ENCODE measurements at regions not wholly inside any gene's neighbourhood (a gene's known extent, or its start where the extent isn't known, plus 50 kb on each side); places are given as distances from the start of the nearest gene placed in this dataset.

GRCh38 chr5:82735160-82735789, 341.9 kb downstream of the TMEM167A start:
- H3K27me3 ChIP-seq (ENCODE audit: insufficient read depth, poor library complexity, severe bottlenecking): no peaks in the 10 kb centered on the region
- ATAC-seq (ENCODE audit: low read depth) (peak; percentile 87), DNase-seq (ENCODE audit: low spot score) (no peak)
- H3K36me3 ChIP-seq (ENCODE audit: low read depth): no peaks in the 10 kb centered on the region
- H3K9me3 ChIP-seq (ENCODE audit: severe bottlenecking): no peaks in the 10 kb centered on the region
- H3K4me3 ChIP-seq (ENCODE audit: severe bottlenecking): no peak overlapping the region
- peaks cover 5% of the 10 kb centered on the region for H3K4me1 ChIP-seq (ENCODE audit: insufficient read depth, poor library complexity, severe bottlenecking)
- no peak for TF ChIP-seq CTCF (IDR thresholded peaks at IDR 0.05; ENCODE audit: poor library complexity, severe bottlenecking)
- no peak overlapping the region for H3K27ac ChIP-seq (ENCODE audit: poor library complexity, severe bottlenecking)

DNA sequence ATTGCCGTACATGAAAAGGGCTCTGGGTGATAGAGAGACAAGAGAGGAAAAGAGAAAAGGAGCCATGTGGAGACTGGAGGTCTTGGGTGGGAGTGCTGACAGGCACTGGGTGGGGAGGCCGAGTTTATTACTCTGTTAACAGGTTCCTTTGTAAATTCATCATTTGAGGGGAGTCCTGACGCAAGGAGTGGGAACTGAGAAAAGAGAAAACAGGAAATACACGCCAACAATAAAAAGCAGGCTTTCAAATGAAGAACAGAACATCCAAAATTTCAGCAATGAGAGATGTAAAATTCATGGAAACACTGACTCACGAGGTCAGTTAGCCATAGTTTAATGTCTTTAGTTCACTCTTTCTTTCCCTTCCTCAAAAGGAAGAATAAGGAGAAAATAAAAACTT, 342.8 kb downstream of the TMEM167A start:
- Histone ChIP-seq H3K4me1 (ENCODE audit: insufficient read depth, poor library complexity, severe bottlenecking) (peaks cover 5% of the 10 kb centered on the region), H3K27ac (ENCODE audit: poor library complexity, severe bottlenecking) (no peak overlapping the region), H3K27me3 (ENCODE audit: insufficient read depth, poor library complexity, severe bottlenecking) (no peaks in the 10 kb centered on the region), H3K9me3 (ENCODE audit: severe bottlenecking) (no peaks in the 10 kb centered on the region), H3K36me3 (ENCODE audit: low read depth) (no peaks in the 10 kb centered on the region), H3K4me3 (ENCODE audit: severe bottlenecking) (no peak overlapping the region)
- ATAC-seq (ENCODE audit: low read depth) (no peak), DNase-seq (ENCODE audit: low spot score) (no peak)
- no peak for TF ChIP-seq CTCF (IDR thresholded peaks at IDR 0.05; ENCODE audit: poor library complexity, severe bottlenecking)

DNA sequence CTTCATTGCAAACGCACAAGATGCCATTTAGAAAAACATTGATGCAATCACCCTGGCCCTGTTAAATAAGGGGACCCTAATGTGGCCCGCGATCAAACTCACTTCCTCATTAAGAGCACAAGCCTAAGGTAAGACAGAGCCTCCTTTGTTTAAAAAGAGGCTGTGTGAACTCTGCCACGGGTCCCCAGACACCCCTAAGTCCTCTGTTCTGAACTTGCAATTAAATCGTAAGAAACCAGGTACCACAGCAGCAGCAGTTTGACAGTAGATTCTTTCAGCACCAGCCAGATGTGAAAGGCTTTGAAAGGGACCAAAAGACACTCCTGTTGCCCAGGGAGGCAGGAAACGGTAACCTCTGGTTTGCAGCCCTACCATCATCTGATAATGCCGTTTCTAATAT, 346.3 kb downstream of the TMEM167A start:
- Histone ChIP-seq H3K27ac (ENCODE audit: poor library complexity, severe bottlenecking) (no peak overlapping the region), H3K4me3 (ENCODE audit: severe bottlenecking) (no peak overlapping the region), H3K4me1 (ENCODE audit: insufficient read depth, poor library complexity, severe bottlenecking) (peaks cover 5% of the 10 kb centered on the region), H3K36me3 (ENCODE audit: low read depth) (no peaks in the 10 kb centered on the region), H3K9me3 (ENCODE audit: severe bottlenecking) (no peaks in the 10 kb centered on the region), H3K27me3 (ENCODE audit: insufficient read depth, poor library complexity, severe bottlenecking) (no peaks in the 10 kb centered on the region)
- DNase-seq (ENCODE audit: low spot score) (no peak), ATAC-seq (ENCODE audit: low read depth) (no peak)
- TF ChIP-seq CTCF (IDR thresholded peaks at IDR 0.05; ENCODE audit: poor library complexity, severe bottlenecking): no peak

GRCh38 chr5:82728926-82729702, 348.1 kb downstream of the TMEM167A start:
- TF ChIP-seq CTCF (IDR thresholded peaks at IDR 0.05; ENCODE audit: poor library complexity, severe bottlenecking): no peak
- no peak for ATAC-seq (ENCODE audit: low read depth)
- Histone ChIP-seq H3K27me3 (ENCODE audit: insufficient read depth, poor library complexity, severe bottlenecking) (no peaks in the 10 kb centered on the region), H3K27ac (ENCODE audit: poor library complexity, severe bottlenecking) (no peak overlapping the region), H3K4me3 (ENCODE audit: severe bottlenecking) (no peak overlapping the region), H3K9me3 (ENCODE audit: severe bottlenecking) (no peaks in the 10 kb centered on the region), H3K36me3 (ENCODE audit: low read depth) (no peaks in the 10 kb centered on the region), H3K4me1 (ENCODE audit: insufficient read depth, poor library complexity, severe bottlenecking) (no peaks in the 10 kb centered on the region)
- no peak for DNase-seq (ENCODE audit: low spot score)

DNA sequence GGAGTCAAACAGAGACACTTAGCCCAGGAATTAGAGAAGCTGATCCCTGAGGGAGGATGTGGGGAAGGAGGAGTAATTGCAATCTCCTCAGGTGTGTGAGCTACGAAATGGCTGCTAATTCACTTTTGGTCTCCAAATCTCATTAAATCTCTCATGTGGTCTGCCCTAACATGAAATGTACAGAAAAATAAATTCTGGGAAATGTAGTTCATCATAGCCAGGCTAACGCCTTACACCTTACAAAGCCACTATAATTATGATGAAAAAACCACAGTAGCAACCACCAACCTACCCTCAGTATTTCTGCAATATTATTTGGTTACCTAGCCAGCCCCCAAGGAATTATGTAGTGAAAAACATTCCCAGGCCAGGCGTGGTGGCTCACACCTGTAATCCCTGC, 354.0 kb downstream of the TMEM167A start:
- DNase-seq (ENCODE audit: low spot score): no peak
- Histone ChIP-seq H3K9me3 (ENCODE audit: severe bottlenecking) (no peaks in the 10 kb centered on the region), H3K4me3 (ENCODE audit: severe bottlenecking) (no peak overlapping the region), H3K4me1 (ENCODE audit: insufficient read depth, poor library complexity, severe bottlenecking) (no peaks in the 10 kb centered on the region), H3K27me3 (ENCODE audit: insufficient read depth, poor library complexity, severe bottlenecking) (no peaks in the 10 kb centered on the region), H3K36me3 (ENCODE audit: low read depth) (no peaks in the 10 kb centered on the region), H3K27ac (ENCODE audit: poor library complexity, severe bottlenecking) (no peak overlapping the region)
- no peak for ATAC-seq (ENCODE audit: low read depth)
- TF ChIP-seq CTCF (IDR thresholded peaks at IDR 0.05; ENCODE audit: poor library complexity, severe bottlenecking): no peak

All from RWPE2 (cell line).